NCI-H1105 treated with DMSO at 0.1 percent for 48 hours (cell line): ENCODE measurements at regions not wholly inside any gene's neighbourhood (a gene's known extent, or its start where the extent isn't known, plus 50 kb on each side); places are given as distances from the start of the nearest gene placed in this dataset.
"Not testable (repeated sequence)": the region's sequence is repeated elsewhere in the genome, so short reads cannot be mapped to it uniquely, and the experiment has no call there.

ENCODE experiments used
- DNase-seq: peaks from one replicate; lab custom pipeline; 2025; lab: John Stamatoyannopoulos, UW

- no peak for DNase-seq
Observed at GRCh38 chr10:86579883-86580520, 58.4 kb upstream of the WAPL start.

- DNase-seq = no peak
Observed at GRCh38 chr10:86580521-86580891, 58.9 kb upstream of the WAPL start.

GRCh38 chr10:86583983-86584382 is 62.4 kb upstream of the WAPL start:
- DNase-seq = no peak

- peak; percentile 32 for DNase-seq
Observed at GRCh38 chr10:86585037-86585929, 63.7 kb upstream of the WAPL start.

GRCh38 chr10:86586516-86586915 is 64.9 kb upstream of the WAPL start:
- no peak for DNase-seq

GRCh38 chr10:86588781-86589180 is 65.6 kb upstream of the OPN4 start:
- not testable (repeated sequence) for DNase-seq

- DNase-seq = no peak
Observed at GRCh38 chr10:86591436-86591835, 62.9 kb upstream of the OPN4 start.

GRCh38 chr10:86592413-86592812 is 61.9 kb upstream of the OPN4 start:
- DNase-seq = no peak

- no peak for DNase-seq
Observed at GRCh38 chr10:86594535-86594934, 59.8 kb upstream of the OPN4 start.

GRCh38 chr10:86595496-86595895 is 58.9 kb upstream of the OPN4 start:
- DNase-seq = no peak

GRCh38 chr10:86596266-86596665 is 58.1 kb upstream of the OPN4 start:
- no peak for DNase-seq

- DNase-seq = no peak
Observed at GRCh38 chr10:86597306-86597705, 57.0 kb upstream of the OPN4 start.

- DNase-seq = no peak
Observed at GRCh38 chr10:86598151-86598550, 56.2 kb upstream of the OPN4 start.

GRCh38 chr10:86599041-86599440 is 55.3 kb upstream of the OPN4 start:
- DNase-seq = no peak

GRCh38 chr10:86599729-86600128 is 54.6 kb upstream of the OPN4 start:
- DNase-seq = no peak

- DNase-seq = no peak
Observed at GRCh38 chr10:86600296-86600695, 54.1 kb upstream of the OPN4 start.

GRCh38 chr10:86601956-86602602 is 52.3 kb upstream of the OPN4 start:
- no peak for DNase-seq

GRCh38 chr10:86603256-86603655 is 51.1 kb upstream of the OPN4 start:
- DNase-seq = no peak
